Kidney (tissue), 13 donors: ENCODE measurements at regions not wholly inside any gene's neighbourhood (a gene's known extent, or its start where the extent isn't known, plus 50 kb on each side); places are given as distances from the start of the nearest gene placed in this dataset.
A peak's percentile ranks its signal among the peaks of the same experiment; 100 is the strongest.

ENCODE experiments used
- DNase-seq, 5 donors: peaks; one replicate each; pipeline ENCODE4 v3.0.0-alpha.2; 2013 to 2020
- FAIRE-seq: peaks from 2 replicates; lab custom pipeline; 2012; peaks lifted over from hg19 to GRCh38; lab: Jason Lieb, UNC
- H3K27ac ChIP-seq, 2 donors: one replicate each; pipeline ENCODE4 v1.7.0; 2013; ENCODE audit warnings: low read depth in 2 of 2, low read length in 2 of 2, inconsistent platforms in 1 of 2
- H3K27me3 ChIP-seq: one replicate; pipeline ENCODE4 v1.7.1; 2013; ENCODE audit warnings: low read length, inconsistent platforms; ENCODE audit not compliant: control insufficient read depth, insufficient read depth
- H3K36me3 ChIP-seq, 3 donors: one replicate each; pipeline versions ENCODE4 v1.7.0 to v1.7.1; 2013; ENCODE audit warnings: low read length in 3 of 3, control low read depth in 1 of 3, inconsistent platforms in 1 of 3; ENCODE audit not compliant: insufficient read depth in 3 of 3, control insufficient read depth in 2 of 3
- H3K4me1 ChIP-seq, 3 donors: one replicate each; pipeline versions ENCODE4 v1.7.0 to v1.7.1; 2013; ENCODE audit warnings: low read length in 3 of 3, inconsistent platforms in 1 of 3, low read depth in 1 of 3; ENCODE audit not compliant: control insufficient read depth in 2 of 3, insufficient read depth in 2 of 3
- H3K4me3 ChIP-seq, 3 donors: one replicate each; pipeline versions ENCODE4 v1.7.0 to v1.8.1; 2013; ENCODE audit warnings: low read length in 3 of 3, control low read depth in 1 of 3, inconsistent platforms in 1 of 3
- H3K9ac ChIP-seq, 3 donors: one replicate each; pipeline versions ENCODE4 v1.7.0 to v1.7.1; 2013; ENCODE audit warnings: low read length in 3 of 3, control low read depth in 1 of 3, inconsistent platforms in 1 of 3
- H3K9me3 ChIP-seq, 3 donors: one replicate each; pipeline versions ENCODE4 v1.7.0 to v1.7.1; 2013; ENCODE audit warnings: low read length in 3 of 3, control low read depth in 1 of 3, inconsistent platforms in 1 of 3; ENCODE audit not compliant: control insufficient read depth in 2 of 3, insufficient read depth in 1 of 3
- CTCF ChIP-seq: IDR thresholded peaks from 3 replicates; pipeline ENCODE4 v1.5.1; 2012; ENCODE audit warnings: mild to moderate bottlenecking, moderate library complexity, borderline replicate concordance; ENCODE audit not compliant: insufficient read depth; ENCODE audit errors: extremely low read depth
- intact Hi-C: fragments of 100-400 bp; cut with DNase I; formaldehyde crosslinking; loops from one replicate; pipeline ENCODE4 v1.11.1; 2022
- donor health status: control.
- donor health status: control.
- donor health status: control.
- donor health status: control.
- donor health status: control.
- donor health status: DM: yes; HTN: yes; CAD: no.
- donor health status: Normal renal cell carcinoma (clear cell type).

DNA sequence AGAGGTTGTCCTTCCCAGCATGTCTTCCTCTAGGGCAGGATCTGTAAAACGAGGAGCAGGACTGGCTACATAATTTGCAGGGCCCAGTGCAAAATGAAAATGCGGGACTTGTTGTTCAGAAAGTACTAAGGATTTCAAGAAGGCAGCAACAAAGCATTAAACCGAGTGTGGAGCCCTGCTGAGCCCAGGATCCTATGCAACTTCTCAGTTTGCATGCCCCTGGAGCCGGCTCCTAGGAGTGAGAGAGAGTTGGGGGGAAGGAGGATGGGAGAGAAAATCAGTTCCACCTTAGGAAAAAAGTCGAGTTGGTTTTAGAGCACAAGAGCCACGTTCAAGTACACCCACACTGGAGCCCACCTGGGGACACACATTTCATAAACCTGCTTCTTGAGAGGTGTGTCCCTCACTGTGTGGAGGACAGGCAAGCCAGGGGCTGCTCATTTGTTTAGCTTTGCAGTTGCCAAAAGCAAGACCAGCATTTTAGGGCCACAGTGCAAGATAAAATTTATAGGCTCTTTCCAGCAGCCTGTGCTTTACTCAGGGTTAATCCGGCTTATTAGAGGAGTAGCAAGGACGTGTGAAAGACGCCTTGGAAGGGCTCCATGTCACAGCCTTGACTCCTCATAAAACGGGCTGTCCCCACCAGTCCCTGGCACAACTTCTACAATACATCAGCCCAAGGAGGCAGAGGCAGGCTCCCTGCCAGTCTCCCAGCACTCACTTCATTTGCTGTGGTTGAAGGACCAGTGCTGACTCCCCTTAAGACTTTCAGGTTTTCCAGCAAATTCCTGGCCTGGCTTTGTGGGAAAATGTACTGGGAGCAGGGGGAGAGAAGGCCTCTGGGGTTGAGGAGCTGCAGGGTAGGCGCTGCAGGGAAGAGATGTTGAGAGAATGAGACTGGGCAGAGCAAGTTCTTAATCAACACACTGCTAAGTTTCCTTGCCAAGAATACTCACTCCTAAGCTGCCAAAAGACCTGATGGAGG lies 159.7 kb upstream of the SEMA6A start:
- H3K4me1 ChIP-seq: peaks cover 0 to 2% (median 0%) of the 10 kb centered on the region in 3 donors
- no peaks in the 10 kb centered on the region for H3K9me3 ChIP-seq
- H3K4me3 ChIP-seq: no peak overlapping the region
- TF ChIP-seq CTCF: no peak
- FAIRE-seq (no peak), DNase-seq (peak in 1 of 5 donors; percentile 11)
- no peak overlapping the region for H3K27ac ChIP-seq
- H3K27me3 ChIP-seq: no peaks in the 10 kb centered on the region
- no peaks in the 10 kb centered on the region for H3K36me3 ChIP-seq
- no peak overlapping the region for H3K9ac ChIP-seq
- intact Hi-C loops: no loop called here

- Histone ChIP-seq H3K27me3 (no peaks in the 10 kb centered on the region), H3K4me1 (no peaks in the 10 kb centered on the region), H3K4me3 (no peak overlapping the region), H3K9ac (no peak overlapping the region), H3K27ac (no peak overlapping the region), H3K9me3 (no peaks in the 10 kb centered on the region), H3K36me3 (no peaks in the 10 kb centered on the region)
- DNase-seq: no peak
- TF ChIP-seq CTCF: no peak
- intact Hi-C loops: no loop called here
- no peak for FAIRE-seq
Observed at GRCh38 chr5:116732591-116732990, 158.0 kb upstream of the SEMA6A start.

DNA sequence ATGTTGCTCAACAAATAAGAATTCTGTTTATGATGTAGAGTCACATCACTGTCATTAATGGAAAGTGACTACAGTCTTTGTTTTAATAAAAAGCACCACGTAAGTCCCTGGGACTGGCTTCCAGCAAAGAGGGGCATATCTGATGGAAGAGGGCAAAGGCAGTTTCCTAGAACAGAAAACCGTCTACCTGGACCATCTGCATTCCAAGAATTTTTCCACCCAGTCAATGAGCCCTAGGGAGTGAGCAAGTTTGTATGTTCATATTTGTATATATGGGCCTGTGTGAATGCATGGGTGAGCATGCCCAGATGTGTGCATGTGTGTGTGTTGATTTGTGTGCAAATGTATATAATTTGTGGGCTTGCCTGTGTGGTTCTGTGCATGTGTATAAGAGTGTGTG lies 156.8 kb upstream of the SEMA6A start:
- Histone ChIP-seq H3K4me1 (no peaks in the 10 kb centered on the region), H3K36me3 (no peaks in the 10 kb centered on the region), H3K9me3 (no peaks in the 10 kb centered on the region), H3K4me3 (no peak overlapping the region), H3K27me3 (no peaks in the 10 kb centered on the region), H3K27ac (no peak overlapping the region), H3K9ac (no peak overlapping the region)
- intact Hi-C loops: no loop called here
- no peak for DNase-seq
- no peak for FAIRE-seq
- no peak for TF ChIP-seq CTCF
